H9 (cell line): ENCODE measurements at regions not wholly inside any gene's neighbourhood (a gene's known extent, or its start where the extent isn't known, plus 50 kb on each side); places are given as distances from the start of the nearest gene placed in this dataset.

Experiments used
- DNase-seq: peaks from one replicate; pipeline ENCODE4 v3.0.0-alpha.2; 2017
- H2AFZ ChIP-seq: one replicate; pipeline ENCODE4 v1.6.1; 2013; ENCODE audit warnings: mild to moderate bottlenecking, low read length, control low read depth, moderate library complexity
- H2AK5ac ChIP-seq: 2 replicates; pipeline ENCODE4 v1.6.1; 2013; ENCODE audit warnings: low read length, control low read depth, mixed read lengths; ENCODE audit not compliant: insufficient read length
- H2BK120ac ChIP-seq: one replicate; pipeline ENCODE4 v1.6.1; 2013; ENCODE audit warnings: low read depth, mild to moderate bottlenecking, low read length, control low read depth, inconsistent platforms; ENCODE audit not compliant: poor library complexity, severe bottlenecking
- H2BK12ac ChIP-seq: 2 replicates; pipeline ENCODE4 v1.6.1; 2013; ENCODE audit warnings: low read length, control low read depth, mixed read lengths, low read depth; ENCODE audit not compliant: insufficient read length
- H2BK15ac ChIP-seq: 2 replicates; pipeline ENCODE4 v1.6.1; 2013; ENCODE audit warnings: low read depth, low read length, control low read depth
- H2BK20ac ChIP-seq: one replicate; pipeline ENCODE4 v1.6.1; 2013; ENCODE audit warnings: low read depth, mild to moderate bottlenecking, low read length, control low read depth, inconsistent platforms; ENCODE audit not compliant: poor library complexity, severe bottlenecking
- H2BK5ac ChIP-seq: 2 replicates; pipeline ENCODE4 v1.6.1; 2013; ENCODE audit warnings: low read length, control low read depth, mixed read lengths; ENCODE audit not compliant: insufficient read length
- H3K14ac ChIP-seq: 2 replicates; pipeline ENCODE4 v1.6.1; 2013; ENCODE audit warnings: low read length, control low read depth; ENCODE audit not compliant: insufficient read depth
- H3K18ac ChIP-seq: 2 replicates; pipeline ENCODE4 v1.6.1; 2013; ENCODE audit warnings: low read depth, mild to moderate bottlenecking, mixed read lengths, low read length, control low read depth; ENCODE audit not compliant: insufficient read length
- H3K23ac ChIP-seq: 2 replicates; pipeline ENCODE4 v1.6.1; 2013; ENCODE audit warnings: low read length, control low read depth, mixed read lengths, low read depth; ENCODE audit not compliant: insufficient read length
- H3K23me2 ChIP-seq: 2 replicates; pipeline ENCODE4 v1.6.1; 2013; ENCODE audit warnings: low read depth, mild to moderate bottlenecking, mixed read lengths, low read length, control low read depth; ENCODE audit not compliant: insufficient read length, poor library complexity, severe bottlenecking
- H3K27ac ChIP-seq: 2 replicates; pipeline ENCODE4 v1.5.1; 2013; ENCODE audit warnings: low read length, control low read depth, mixed read lengths, low read depth; ENCODE audit not compliant: insufficient read length
- H3K27me3 ChIP-seq: 2 replicates; pipeline ENCODE4 v1.6.1; 2013; ENCODE audit warnings: low read length, control low read depth, inconsistent platforms; ENCODE audit not compliant: insufficient read depth
- H3K4ac ChIP-seq: 2 replicates; pipeline ENCODE4 v1.6.1; 2013; ENCODE audit warnings: low read depth, mild to moderate bottlenecking, control low read depth, inconsistent platforms, low read length, moderate library complexity
- H3K4me1 ChIP-seq: 2 replicates; pipeline ENCODE4 v1.6.1; 2013; ENCODE audit warnings: low read length, control low read depth, inconsistent platforms; ENCODE audit not compliant: insufficient read depth
- H3K4me2 ChIP-seq: 2 replicates; pipeline ENCODE4 v1.6.1; 2013; ENCODE audit warnings: low read length, control low read depth, mixed read lengths; ENCODE audit not compliant: insufficient read length, insufficient read depth
- H3K56ac ChIP-seq: 2 replicates; pipeline ENCODE4 v1.6.1; 2013; ENCODE audit warnings: low read depth, mild to moderate bottlenecking, mixed read lengths, low read length, control low read depth; ENCODE audit not compliant: insufficient read length
- H3K79me1 ChIP-seq: 2 replicates; pipeline ENCODE4 v1.6.1; 2013; ENCODE audit warnings: low read depth, mild to moderate bottlenecking, moderate library complexity, low read length, control low read depth, inconsistent platforms; ENCODE audit not compliant: insufficient read depth, poor library complexity, severe bottlenecking
- H3K79me2 ChIP-seq: 2 replicates; pipeline ENCODE4 v1.6.1; 2013; ENCODE audit warnings: low read length, control low read depth, inconsistent platforms; ENCODE audit not compliant: insufficient read depth
- H3K9ac ChIP-seq: 2 replicates; pipeline ENCODE4 v1.6.1; 2013; ENCODE audit warnings: low read length, control low read depth, mixed read lengths; ENCODE audit not compliant: insufficient read length; ENCODE audit errors: extremely low read depth
- H3K9me3 ChIP-seq: one replicate; pipeline ENCODE4 v1.6.1; 2013; ENCODE audit warnings: low read depth, low read length, inconsistent platforms; ENCODE audit not compliant: control insufficient read depth
- H3T11ph ChIP-seq: one replicate; pipeline ENCODE4 v1.6.1; 2013; ENCODE audit warnings: mild to moderate bottlenecking, low read length, control low read depth, inconsistent platforms
- H4K20me1 ChIP-seq: one replicate; pipeline ENCODE4 v1.6.1; 2013; ENCODE audit not compliant: control insufficient read depth, insufficient read length, insufficient read depth
- H4K5ac ChIP-seq: 2 replicates; pipeline ENCODE4 v1.6.1; 2013; ENCODE audit warnings: low read depth, mild to moderate bottlenecking, mixed read lengths, low read length, control low read depth; ENCODE audit not compliant: insufficient read length
- H4K8ac ChIP-seq: replicated peaks from 2 replicates; pipeline ENCODE4 v1.6.1; 2013; ENCODE audit warnings: low read length, control low read depth, mixed read lengths, low read depth; ENCODE audit not compliant: insufficient read length
- H4K91ac ChIP-seq: 2 replicates; pipeline ENCODE4 v1.6.1; 2013; ENCODE audit warnings: low read depth, mild to moderate bottlenecking, moderate library complexity, mixed read lengths, low read length, control low read depth; ENCODE audit not compliant: insufficient read length
- H3K27ac Mint-ChIP-seq, 3 experiments: 2 replicates in 2 of 3; 3 replicates in 1 of 3; pipeline ENCODE4 v1.8.0; 2020 to 2021; ENCODE audit warnings: mixed read lengths in 3 of 3, mild to moderate bottlenecking in 1 of 3, moderate library complexity in 1 of 3
- H3K27me3 Mint-ChIP-seq: 2 replicates; pipeline ENCODE4 v1.8.0; 2021; ENCODE audit warnings: low read depth, mild to moderate bottlenecking, moderate library complexity, mixed read lengths
- H3K36me3 Mint-ChIP-seq, 3 experiments: 2 replicates in 2 of 3; 3 replicates in 1 of 3; pipeline ENCODE4 v1.8.0; 2020 to 2021; ENCODE audit warnings: low read depth in 3 of 3, mixed read lengths in 3 of 3; ENCODE audit not compliant: insufficient read depth in 1 of 3
- H3K4me1 Mint-ChIP-seq, 2 experiments: 2 replicates each; pipeline ENCODE4 v1.8.0; 2020; ENCODE audit warnings: mixed read lengths in 2 of 2
- H3K4me3 Mint-ChIP-seq, 2 experiments: 2 replicates in 1 of 2; 3 replicates in 1 of 2; pipeline ENCODE4 v1.8.0; 2020 to 2021; ENCODE audit warnings: mild to moderate bottlenecking in 2 of 2, mixed read lengths in 2 of 2, moderate library complexity in 1 of 2
- H3K9me3 Mint-ChIP-seq, 2 experiments: 2 replicates in 1 of 2; 3 replicates in 1 of 2; pipeline ENCODE4 v1.8.0; 2020; ENCODE audit warnings: mild to moderate bottlenecking in 2 of 2, mixed read lengths in 2 of 2, moderate library complexity in 1 of 2
- WGBS: extraction: QIAGEN DNeasy Blood & Tissue Kit; methylation state at CpG from one replicate; pipeline ENCODE4 v1.1.7; 2013; ENCODE audit warnings: missing lambda C conversion rate, low lambda C conversion rate, mixed read lengths; ENCODE audit not compliant: insufficient read length; ENCODE audit errors: extremely low coverage; 5-methylcytosine and 5-hydroxymethylcytosine counted together
- TF ChIP-seq, protein P1 (sequence below): fragments of 200-600 bp; sonication (generic); conservative IDR thresholded peaks from 3 replicates; pipeline ENCODE4 v1.8.0; 2021; ENCODE audit warnings: antibody characterized with exemption, mild to moderate bottlenecking

DNA sequence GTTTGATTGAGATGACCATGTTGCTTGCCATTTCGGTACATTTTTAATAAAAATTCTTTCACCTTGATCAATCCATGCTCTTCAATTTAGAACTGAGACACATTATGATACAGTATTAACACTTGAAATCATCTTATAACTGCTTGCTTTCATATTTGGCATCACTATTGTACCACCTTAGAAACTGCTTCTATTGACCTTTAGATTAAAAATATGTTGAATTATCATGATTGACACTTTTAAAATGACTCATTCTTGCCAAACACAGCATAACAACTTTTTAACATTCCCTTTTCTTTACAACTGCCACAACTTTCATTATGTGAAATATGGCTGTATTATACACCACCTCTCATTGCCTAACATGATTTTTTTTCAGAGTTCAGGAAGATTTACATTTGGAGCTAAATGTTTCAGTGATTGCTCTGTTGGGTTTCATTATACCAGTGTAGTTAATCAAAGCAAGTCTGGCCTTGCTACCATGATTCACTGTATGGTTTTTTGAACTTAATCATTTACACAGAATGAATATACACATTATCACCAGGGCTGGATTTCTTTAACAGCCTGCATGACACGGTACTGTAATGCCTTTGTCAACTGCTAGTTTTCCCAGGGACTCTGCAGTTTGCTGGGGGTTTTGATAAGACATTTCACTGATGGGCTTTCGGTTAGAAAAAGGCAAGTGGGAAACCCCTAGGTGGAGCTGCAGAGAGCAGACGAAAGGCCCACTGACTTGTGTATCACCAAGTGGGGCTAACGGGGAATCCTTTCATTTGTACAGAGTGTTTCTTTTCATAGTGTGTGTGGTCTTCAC, 93.6 kb upstream of the TLE4 start:
- peak; percentile 60 for DNase-seq
- Mint-ChIP-seq H3K36me3 (peaks cover 0 to 7% (median 0%) of the 10 kb centered on the region in 3 experiments; a peak in 1 of 7 replicates), H3K4me1 (peaks cover 6 to 8% of the 10 kb centered on the region in 2 experiments; a peak in 2 of 4 replicates), H3K27ac (no peak overlapping the region), H3K27me3 (no peaks in the 10 kb centered on the region), H3K4me3 (no peak overlapping the region), H3K9me3 (0 out of 5 replicates have a peak, but pooled peaks cover 0 to 2% of the 10 kb centered on the region in 2 experiments)
- no peak overlapping the region for H3K4ac ChIP-seq
- H4K20me1 ChIP-seq: no peaks in the 10 kb centered on the region
- no peak overlapping the region for H3K9ac ChIP-seq
- H4K8ac ChIP-seq: no peak overlapping the region
- H3K27ac ChIP-seq: no peak overlapping the region
- no peak overlapping the region for H3K14ac ChIP-seq
- no peak overlapping the region for H2AK5ac ChIP-seq
- H2BK12ac ChIP-seq: no peak overlapping the region
- no peak overlapping the region for H4K5ac ChIP-seq
- H3K23me2 ChIP-seq: no peaks in the 10 kb centered on the region
- no peak overlapping the region for H3K4me2 ChIP-seq
- no peaks in the 10 kb centered on the region for H3K9me3 ChIP-seq
- no peak overlapping the region for H2BK120ac ChIP-seq
- no peaks in the 10 kb centered on the region for H3K79me2 ChIP-seq
- H3T11ph ChIP-seq: no peak overlapping the region
- H4K91ac ChIP-seq: no peak overlapping the region
- WGBS: no CpG with 5 or more reads among the region's 5 CpGs
- H2BK20ac ChIP-seq: no peak overlapping the region
- H2BK5ac ChIP-seq: no peak overlapping the region
- no peaks in the 10 kb centered on the region for H3K4me1 ChIP-seq
- no peaks in the 10 kb centered on the region for H3K79me1 ChIP-seq
- H3K27me3 ChIP-seq: no peaks in the 10 kb centered on the region
- H3K23ac ChIP-seq: no peak overlapping the region
- no peak overlapping the region for H3K56ac ChIP-seq
- H3K18ac ChIP-seq: no peak overlapping the region
- no peak overlapping the region for H2BK15ac ChIP-seq
- H2AFZ ChIP-seq: no peak overlapping the region
- TF ChIP-seq, protein P1, sequence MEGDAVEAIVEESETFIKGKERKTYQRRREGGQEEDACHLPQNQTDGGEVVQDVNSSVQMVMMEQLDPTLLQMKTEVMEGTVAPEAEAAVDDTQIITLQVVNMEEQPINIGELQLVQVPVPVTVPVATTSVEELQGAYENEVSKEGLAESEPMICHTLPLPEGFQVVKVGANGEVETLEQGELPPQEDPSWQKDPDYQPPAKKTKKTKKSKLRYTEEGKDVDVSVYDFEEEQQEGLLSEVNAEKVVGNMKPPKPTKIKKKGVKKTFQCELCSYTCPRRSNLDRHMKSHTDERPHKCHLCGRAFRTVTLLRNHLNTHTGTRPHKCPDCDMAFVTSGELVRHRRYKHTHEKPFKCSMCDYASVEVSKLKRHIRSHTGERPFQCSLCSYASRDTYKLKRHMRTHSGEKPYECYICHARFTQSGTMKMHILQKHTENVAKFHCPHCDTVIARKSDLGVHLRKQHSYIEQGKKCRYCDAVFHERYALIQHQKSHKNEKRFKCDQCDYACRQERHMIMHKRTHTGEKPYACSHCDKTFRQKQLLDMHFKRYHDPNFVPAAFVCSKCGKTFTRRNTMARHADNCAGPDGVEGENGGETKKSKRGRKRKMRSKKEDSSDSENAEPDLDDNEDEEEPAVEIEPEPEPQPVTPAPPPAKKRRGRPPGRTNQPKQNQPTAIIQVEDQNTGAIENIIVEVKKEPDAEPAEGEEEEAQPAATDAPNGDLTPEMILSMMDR: peak; percentile 77
